22Rv1 (cell line): ENCODE measurements at regions not wholly inside any gene's neighbourhood (a gene's known extent, or its start where the extent isn't known, plus 50 kb on each side); places are given as distances from the start of the nearest gene placed in this dataset.

Experiments used
- ZFX ChIP-seq: fragments of 450-650 bp; IDR thresholded peaks from 2 replicates; pipeline ENCODE4 v1.6.1; 2017; ENCODE audit warnings: antibody characterized with exemption, borderline replicate concordance
- TF ChIP-seq, protein P1 (sequence below): fragments of 450-650 bp; IDR thresholded peaks from 2 replicates; pipeline ENCODE4 v1.5.1; 2017; ENCODE audit warnings: mild to moderate bottlenecking

DNA sequence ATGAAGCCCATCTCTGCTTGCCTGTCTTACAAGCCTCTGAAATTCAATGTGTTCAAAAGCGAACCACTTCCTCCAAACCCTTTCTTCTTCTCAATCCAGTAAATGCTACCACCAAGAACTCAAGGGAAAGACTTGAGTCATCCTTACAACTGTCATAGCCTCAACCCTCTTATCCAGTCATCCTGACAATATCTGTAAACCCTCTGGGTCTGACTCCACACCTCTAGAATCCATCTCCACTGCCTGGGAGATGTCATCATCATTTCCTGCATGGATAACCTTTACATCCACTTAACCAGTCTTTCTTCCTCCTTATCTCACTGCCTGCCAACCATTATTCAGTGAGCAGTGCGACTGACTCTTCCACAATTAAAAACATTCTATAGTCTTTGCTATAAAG is 441.1 kb downstream of the SETD4 start:
- TF ChIP-seq, protein P1, sequence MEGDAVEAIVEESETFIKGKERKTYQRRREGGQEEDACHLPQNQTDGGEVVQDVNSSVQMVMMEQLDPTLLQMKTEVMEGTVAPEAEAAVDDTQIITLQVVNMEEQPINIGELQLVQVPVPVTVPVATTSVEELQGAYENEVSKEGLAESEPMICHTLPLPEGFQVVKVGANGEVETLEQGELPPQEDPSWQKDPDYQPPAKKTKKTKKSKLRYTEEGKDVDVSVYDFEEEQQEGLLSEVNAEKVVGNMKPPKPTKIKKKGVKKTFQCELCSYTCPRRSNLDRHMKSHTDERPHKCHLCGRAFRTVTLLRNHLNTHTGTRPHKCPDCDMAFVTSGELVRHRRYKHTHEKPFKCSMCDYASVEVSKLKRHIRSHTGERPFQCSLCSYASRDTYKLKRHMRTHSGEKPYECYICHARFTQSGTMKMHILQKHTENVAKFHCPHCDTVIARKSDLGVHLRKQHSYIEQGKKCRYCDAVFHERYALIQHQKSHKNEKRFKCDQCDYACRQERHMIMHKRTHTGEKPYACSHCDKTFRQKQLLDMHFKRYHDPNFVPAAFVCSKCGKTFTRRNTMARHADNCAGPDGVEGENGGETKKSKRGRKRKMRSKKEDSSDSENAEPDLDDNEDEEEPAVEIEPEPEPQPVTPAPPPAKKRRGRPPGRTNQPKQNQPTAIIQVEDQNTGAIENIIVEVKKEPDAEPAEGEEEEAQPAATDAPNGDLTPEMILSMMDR = no peak
- no peak for TF ChIP-seq ZFX
